ENCODE measurements at regions not wholly inside any gene's neighbourhood (a gene's known extent, or its start where the extent isn't known, plus 50 kb on each side); places are given as distances from the start of the nearest gene placed in this dataset.
"Not testable (repeated sequence)": the region's sequence is repeated elsewhere in the genome, so short reads cannot be mapped to it uniquely, and the experiment has no call there.

DNA sequence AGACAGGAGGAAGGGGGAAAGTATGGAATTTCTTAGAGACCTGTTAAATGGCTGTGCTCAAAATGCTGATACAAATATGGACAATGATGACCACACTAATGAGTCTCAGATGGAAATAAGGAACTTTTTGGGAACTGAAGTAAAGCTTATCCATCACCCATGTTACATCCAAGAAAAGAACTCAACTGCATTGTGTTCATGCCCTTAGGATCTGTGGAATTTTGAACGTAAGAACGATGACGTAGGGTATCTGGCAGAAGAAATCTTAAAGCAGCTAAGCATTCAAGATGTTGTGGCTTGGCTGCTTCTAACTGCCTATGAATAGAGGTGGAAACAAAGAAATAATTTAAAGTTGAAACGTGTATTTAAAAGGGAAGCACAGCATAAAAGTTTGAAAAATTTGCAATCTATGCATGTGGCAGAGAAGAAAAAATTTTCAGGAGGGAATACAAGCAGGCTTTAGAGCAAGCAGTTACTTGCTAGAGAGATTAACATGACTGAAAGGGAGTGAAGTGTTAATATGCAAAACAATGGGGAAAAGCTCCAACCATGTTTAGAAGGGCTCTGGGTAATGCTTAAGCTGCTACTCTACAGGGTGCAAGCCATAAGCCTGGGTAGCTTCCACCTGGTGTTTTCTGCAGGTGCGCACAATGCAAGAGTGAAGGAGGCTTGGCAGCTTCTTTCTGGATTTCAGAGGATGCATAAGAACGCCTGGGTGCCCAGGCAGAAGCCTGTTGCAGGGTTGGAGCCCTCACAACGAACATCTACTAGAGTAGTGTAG lies 499.7 kb upstream of the SEMA3D start:
- no peak for DNase-seq (ENCODE audit: low spot score in 2 of 2)
- no peaks in the 10 kb centered on the region for H3K27me3 ChIP-seq
- no peaks in the 10 kb centered on the region for H3K4me1 ChIP-seq
- H3K36me3 ChIP-seq = no peaks in the 10 kb centered on the region
- no peak overlapping the region for H3K27ac ChIP-seq
- no peaks in the 10 kb centered on the region for H3K9me3 ChIP-seq
- TF ChIP-seq, protein P1, sequence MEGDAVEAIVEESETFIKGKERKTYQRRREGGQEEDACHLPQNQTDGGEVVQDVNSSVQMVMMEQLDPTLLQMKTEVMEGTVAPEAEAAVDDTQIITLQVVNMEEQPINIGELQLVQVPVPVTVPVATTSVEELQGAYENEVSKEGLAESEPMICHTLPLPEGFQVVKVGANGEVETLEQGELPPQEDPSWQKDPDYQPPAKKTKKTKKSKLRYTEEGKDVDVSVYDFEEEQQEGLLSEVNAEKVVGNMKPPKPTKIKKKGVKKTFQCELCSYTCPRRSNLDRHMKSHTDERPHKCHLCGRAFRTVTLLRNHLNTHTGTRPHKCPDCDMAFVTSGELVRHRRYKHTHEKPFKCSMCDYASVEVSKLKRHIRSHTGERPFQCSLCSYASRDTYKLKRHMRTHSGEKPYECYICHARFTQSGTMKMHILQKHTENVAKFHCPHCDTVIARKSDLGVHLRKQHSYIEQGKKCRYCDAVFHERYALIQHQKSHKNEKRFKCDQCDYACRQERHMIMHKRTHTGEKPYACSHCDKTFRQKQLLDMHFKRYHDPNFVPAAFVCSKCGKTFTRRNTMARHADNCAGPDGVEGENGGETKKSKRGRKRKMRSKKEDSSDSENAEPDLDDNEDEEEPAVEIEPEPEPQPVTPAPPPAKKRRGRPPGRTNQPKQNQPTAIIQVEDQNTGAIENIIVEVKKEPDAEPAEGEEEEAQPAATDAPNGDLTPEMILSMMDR (IDR thresholded peaks at IDR 0.05) = no peak
- H3K4me3 ChIP-seq = no peak overlapping the region
- intact Hi-C loops (cut with DNase I) = no loop called here

DNA sequence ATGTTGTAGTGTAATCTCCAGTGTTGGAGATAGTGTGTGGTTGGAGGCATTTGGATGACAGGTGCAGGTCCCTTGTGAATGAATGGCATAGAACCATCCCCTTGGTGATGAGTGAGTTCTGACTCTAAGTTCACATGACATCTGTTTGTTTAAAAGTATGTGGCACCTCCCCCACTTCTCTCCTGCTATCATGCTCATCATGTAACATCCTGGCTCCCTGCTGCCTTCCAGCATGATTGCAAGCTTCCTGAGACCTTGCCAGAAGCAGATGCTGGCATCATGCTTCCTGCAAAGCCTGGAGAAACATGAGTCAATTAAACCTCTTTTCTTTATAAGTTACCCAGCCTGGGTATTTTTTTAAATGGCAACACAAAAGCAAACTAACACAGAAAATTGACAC lies 499.0 kb upstream of the SEMA3D start:
- intact Hi-C loops (cut with DNase I) = no loop called here
- H3K36me3 ChIP-seq = no peaks in the 10 kb centered on the region
- H3K27ac ChIP-seq = no peak overlapping the region
- TF ChIP-seq, protein P1 (IDR thresholded peaks at IDR 0.05) = no peak
- DNase-seq (ENCODE audit: low spot score in 2 of 2) = no peak
- H3K9me3 ChIP-seq = no peaks in the 10 kb centered on the region
- H3K4me1 ChIP-seq = no peaks in the 10 kb centered on the region
- no peak overlapping the region for H3K4me3 ChIP-seq
- H3K27me3 ChIP-seq = no peaks in the 10 kb centered on the region

- H3K27ac ChIP-seq = no peak overlapping the region
- TF ChIP-seq, protein P1 (IDR thresholded peaks at IDR 0.05) = no peak
- no peak overlapping the region for H3K4me3 ChIP-seq
- no peaks in the 10 kb centered on the region for H3K27me3 ChIP-seq
- no peaks in the 10 kb centered on the region for H3K4me1 ChIP-seq
- no peaks in the 10 kb centered on the region for H3K9me3 ChIP-seq
- H3K36me3 ChIP-seq = no peaks in the 10 kb centered on the region
- intact Hi-C loops (cut with DNase I) = no loop called here
- DNase-seq (ENCODE audit: low spot score in 2 of 2) = no peak
Measured at GRCh38 chr7:85682833-85683620, 496.2 kb upstream of the SEMA3D start.

DNA sequence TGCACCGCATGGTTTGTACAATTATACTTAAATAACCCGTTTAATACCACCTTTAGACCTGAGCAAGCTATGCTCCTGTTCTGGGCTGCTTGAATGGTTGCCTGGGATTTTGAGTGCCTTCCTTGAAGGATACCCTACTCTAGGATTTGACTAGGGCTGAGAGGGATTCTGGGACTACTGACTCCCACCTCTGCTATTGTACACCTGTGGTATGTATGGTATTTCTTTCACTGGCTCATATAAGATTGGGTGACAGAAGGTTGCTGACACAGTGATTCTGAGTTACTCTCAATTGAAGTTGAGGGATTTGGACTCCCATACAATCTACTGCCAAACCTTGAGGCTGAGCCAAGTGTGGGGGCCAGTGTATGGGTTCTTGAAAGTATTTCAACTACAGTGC lies 494.4 kb upstream of the SEMA3D start:
- TF ChIP-seq, protein P1 (IDR thresholded peaks at IDR 0.05) = no peak
- no peak overlapping the region for H3K27ac ChIP-seq
- intact Hi-C loops (cut with DNase I) = no loop called here

DNA sequence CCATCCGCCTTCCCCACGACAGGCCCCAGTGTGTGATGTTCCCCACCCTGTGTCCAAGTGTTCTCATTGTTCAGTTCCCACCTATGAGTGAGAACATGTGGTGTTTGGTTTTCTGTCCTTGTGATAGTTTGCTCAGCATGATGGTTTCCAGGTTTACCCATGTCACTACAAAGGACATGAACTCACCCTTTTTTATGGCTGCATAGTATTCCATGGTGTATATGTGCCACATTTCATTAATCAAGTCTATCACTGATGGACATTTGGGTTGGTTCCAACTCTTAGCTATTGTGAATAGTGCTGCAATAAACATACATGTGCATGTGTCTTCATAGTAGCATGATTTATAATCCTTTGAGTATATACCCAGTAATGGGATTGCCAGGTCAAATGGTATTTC lies 488.2 kb upstream of the SEMA3D start:
- H3K27ac ChIP-seq; H3K4me1 ChIP-seq; H3K4me3 ChIP-seq; H3K36me3 ChIP-seq; intact Hi-C loops (cut with DNase I); H3K27me3 ChIP-seq; H3K9me3 ChIP-seq; DNase-seq (ENCODE audit: low spot score in 2 of 2): not testable (repeated sequence)

More for the DNA sequence above, 494.4 kb upstream of the SEMA3D start:
- no peak overlapping the region for H3K4me3 ChIP-seq
- no peaks in the 10 kb centered on the region for H3K27me3 ChIP-seq
- no peaks in the 10 kb centered on the region for H3K36me3 ChIP-seq
- no peaks in the 10 kb centered on the region for H3K9me3 ChIP-seq
- DNase-seq (ENCODE audit: low spot score in 2 of 2) = no peak
- H3K4me1 ChIP-seq = no peaks in the 10 kb centered on the region

- Histone ChIP-seq H3K27ac (no peak overlapping the region), H3K4me3 (no peak overlapping the region), H3K36me3 (no peaks in the 10 kb centered on the region), H3K9me3 (no peaks in the 10 kb centered on the region), H3K27me3 (no peaks in the 10 kb centered on the region), H3K4me1 (no peaks in the 10 kb centered on the region)
- TF ChIP-seq, protein P1 (IDR thresholded peaks at IDR 0.05) = no peak
- intact Hi-C loops (cut with DNase I) = no loop called here
- no peak for DNase-seq (ENCODE audit: low spot score in 2 of 2)
Measured at GRCh38 chr7:85673876-85674275, 487.0 kb upstream of the SEMA3D start.

All from ascending aorta (tissue), 2 donors.